ENCODE measurements at regions not wholly inside any gene's neighbourhood (a gene's known extent, or its start where the extent isn't known, plus 50 kb on each side); places are given as distances from the start of the nearest gene placed in this dataset.

GRCh38 chr13:66138172-66138811 is 1091.8 kb downstream of the PCDH9 start:
- peaks cover 0 to 4% (median 0%) of the 10 kb centered on the region in 7 donors for H3K9me3 Mint-ChIP-seq
- peaks cover 19 to 38% (median 29%) of the 10 kb centered on the region in 3 donors for H3K4me1 Mint-ChIP-seq
- peak overlapping the region in 6 of 8 donors; percentile 6 to 65 (median 26) for H3K4me3 Mint-ChIP-seq
- no peaks in the 10 kb centered on the region for H3K36me3 Mint-ChIP-seq
- ATAC-seq (ENCODE audit: low read depth in 2 of 2) (peak; percentile 90 to 91), DNase-seq (peak; percentile 68)
- H3K27ac Mint-ChIP-seq, result peak overlapping the region; percentile 71 to 96 (median 84)
- H3K27me3 Mint-ChIP-seq, result no peaks in the 10 kb centered on the region

GRCh38 chr13:66137384-66137783 is 1092.8 kb downstream of the PCDH9 start:
- Mint-ChIP-seq H3K36me3 (no peaks in the 10 kb centered on the region), H3K4me1 (peaks cover 19 to 38% (median 29%) of the 10 kb centered on the region in 3 donors), H3K4me3 (peak overlapping the region in 1 of 8 donors; percentile 25), H3K27me3 (no peaks in the 10 kb centered on the region), H3K9me3 (peaks cover 0 to 2% (median 0%) of the 10 kb centered on the region in 7 donors), H3K27ac (peak overlapping the region in 2 of 6 donors; percentile 42 to 75)
- no peak for ATAC-seq (ENCODE audit: low read depth in 2 of 2)
- DNase-seq, result no peak

- H3K9me3 Mint-ChIP-seq, result no peaks in the 10 kb centered on the region
- H3K36me3 Mint-ChIP-seq, result no peaks in the 10 kb centered on the region
- no peak overlapping the region for H3K27ac Mint-ChIP-seq
- H3K27me3 Mint-ChIP-seq, result no peaks in the 10 kb centered on the region
- no peak for ATAC-seq (ENCODE audit: low read depth in 2 of 2)
- no peak overlapping the region for H3K4me3 Mint-ChIP-seq
- no peaks in the 10 kb centered on the region for H3K4me1 Mint-ChIP-seq
- DNase-seq, result no peak
Measured at GRCh38 chr13:66128692-66129269, 1101.4 kb downstream of the PCDH9 start.

- ATAC-seq (ENCODE audit: low read depth in 2 of 2) (no peak), DNase-seq (no peak)
- Mint-ChIP-seq H3K4me1 (no peaks in the 10 kb centered on the region), H3K27me3 (no peaks in the 10 kb centered on the region), H3K36me3 (no peaks in the 10 kb centered on the region), H3K9me3 (no peaks in the 10 kb centered on the region), H3K4me3 (no peak overlapping the region), H3K27ac (peak overlapping the region in 1 of 6 donors; percentile 49)
Measured at GRCh38 chr13:66128201-66128600, 1101.9 kb downstream of the PCDH9 start.

GRCh38 chr13:66117563-66117962 is 1112.6 kb downstream of the PCDH9 start:
- Mint-ChIP-seq H3K36me3 (no peaks in the 10 kb centered on the region), H3K27me3 (peaks cover 0 to 4% (median 0%) of the 10 kb centered on the region in 3 donors), H3K4me1 (no peaks in the 10 kb centered on the region), H3K4me3 (no peak overlapping the region), H3K9me3 (no peaks in the 10 kb centered on the region), H3K27ac (no peak overlapping the region)
- no peak for DNase-seq
- no peak for ATAC-seq (ENCODE audit: low read depth in 2 of 2)

GRCh38 chr13:66113882-66114526 is 1116.1 kb downstream of the PCDH9 start:
- H3K9me3 Mint-ChIP-seq, result no peaks in the 10 kb centered on the region
- no peak overlapping the region for H3K27ac Mint-ChIP-seq
- H3K4me1 Mint-ChIP-seq, result no peaks in the 10 kb centered on the region
- DNase-seq, result no peak
- ATAC-seq (ENCODE audit: low read depth in 2 of 2), result no peak
- H3K27me3 Mint-ChIP-seq, result peaks cover 0 to 4% (median 0%) of the 10 kb centered on the region in 3 donors
- H3K4me3 Mint-ChIP-seq, result no peak overlapping the region
- H3K36me3 Mint-ChIP-seq, result no peaks in the 10 kb centered on the region

GRCh38 chr13:66111628-66112027 is 1118.5 kb downstream of the PCDH9 start:
- Mint-ChIP-seq H3K27me3 (peaks cover 0 to 4% (median 0%) of the 10 kb centered on the region in 3 donors), H3K4me1 (no peaks in the 10 kb centered on the region), H3K4me3 (no peak overlapping the region), H3K27ac (no peak overlapping the region), H3K9me3 (no peaks in the 10 kb centered on the region), H3K36me3 (no peaks in the 10 kb centered on the region)
- DNase-seq (no peak), ATAC-seq (ENCODE audit: low read depth in 2 of 2) (no peak)

GRCh38 chr13:66106246-66106645 is 1123.9 kb downstream of the PCDH9 start:
- no peak overlapping the region for H3K27ac Mint-ChIP-seq

GRCh38 chr13:66102864-66103263 is 1127.3 kb downstream of the PCDH9 start:
- no peak overlapping the region for H3K27ac Mint-ChIP-seq
- no peak overlapping the region for H3K4me3 Mint-ChIP-seq
- H3K9me3 Mint-ChIP-seq, result no peaks in the 10 kb centered on the region
- DNase-seq (no peak), ATAC-seq (ENCODE audit: low read depth in 2 of 2) (no peak)
- no peaks in the 10 kb centered on the region for H3K36me3 Mint-ChIP-seq
- no peaks in the 10 kb centered on the region for H3K4me1 Mint-ChIP-seq
- H3K27me3 Mint-ChIP-seq, result no peaks in the 10 kb centered on the region

More at GRCh38 chr13:66106246-66106645, 1123.9 kb downstream of the PCDH9 start:
- H3K27me3 Mint-ChIP-seq, result no peaks in the 10 kb centered on the region
- H3K4me1 Mint-ChIP-seq, result no peaks in the 10 kb centered on the region
- H3K9me3 Mint-ChIP-seq, result no peaks in the 10 kb centered on the region
- no peaks in the 10 kb centered on the region for H3K36me3 Mint-ChIP-seq
- no peak for ATAC-seq (ENCODE audit: low read depth in 2 of 2)
- no peak for DNase-seq
- no peak overlapping the region for H3K4me3 Mint-ChIP-seq

- ATAC-seq (ENCODE audit: low read depth in 2 of 2) (no peak), DNase-seq (no peak)
- Mint-ChIP-seq H3K9me3 (peaks cover 0 to 3% (median 0%) of the 10 kb centered on the region in 7 donors), H3K4me3 (no peak overlapping the region), H3K4me1 (no peaks in the 10 kb centered on the region), H3K27ac (no peak overlapping the region), H3K36me3 (no peaks in the 10 kb centered on the region), H3K27me3 (no peaks in the 10 kb centered on the region)
Measured at GRCh38 chr13:66099825-66100224, 1130.3 kb downstream of the PCDH9 start.

- no peaks in the 10 kb centered on the region for H3K4me1 Mint-ChIP-seq
- H3K4me3 Mint-ChIP-seq, result no peak overlapping the region
- H3K36me3 Mint-ChIP-seq, result no peaks in the 10 kb centered on the region
- no peak overlapping the region for H3K27ac Mint-ChIP-seq
- H3K27me3 Mint-ChIP-seq, result no peaks in the 10 kb centered on the region
- ATAC-seq (ENCODE audit: low read depth in 2 of 2), result no peak
- no peak for DNase-seq
- H3K9me3 Mint-ChIP-seq, result peaks cover 0 to 7% (median 2%) of the 10 kb centered on the region in 7 donors
Measured at GRCh38 chr13:66098931-66099628, 1131.1 kb downstream of the PCDH9 start.

- no peaks in the 10 kb centered on the region for H3K27me3 Mint-ChIP-seq
- H3K4me3 Mint-ChIP-seq, result no peak overlapping the region
- DNase-seq (no peak), ATAC-seq (ENCODE audit: low read depth in 2 of 2) (no peak)
- peaks cover 0 to 12% (median 3%) of the 10 kb centered on the region in 7 donors for H3K9me3 Mint-ChIP-seq
- no peaks in the 10 kb centered on the region for H3K36me3 Mint-ChIP-seq
- H3K4me1 Mint-ChIP-seq, result no peaks in the 10 kb centered on the region
- H3K27ac Mint-ChIP-seq, result no peak overlapping the region
Measured at GRCh38 chr13:66089711-66090110, 1140.4 kb downstream of the PCDH9 start.

GRCh38 chr13:66087269-66087710 is 1142.8 kb downstream of the PCDH9 start:
- H3K4me3 Mint-ChIP-seq, result no peak overlapping the region
- H3K27ac Mint-ChIP-seq, result no peak overlapping the region
- H3K9me3 Mint-ChIP-seq, result peaks cover 0 to 7% (median 0%) of the 10 kb centered on the region in 7 donors
- no peak for DNase-seq
- H3K36me3 Mint-ChIP-seq, result no peaks in the 10 kb centered on the region
- H3K4me1 Mint-ChIP-seq, result no peaks in the 10 kb centered on the region
- ATAC-seq (ENCODE audit: low read depth in 2 of 2), result no peak
- no peaks in the 10 kb centered on the region for H3K27me3 Mint-ChIP-seq
